Naive thymus-derived CD4-positive, alpha-beta T cell (primary cell): ENCODE measurements at regions not wholly inside any gene's neighbourhood (a gene's known extent, or its start where the extent isn't known, plus 50 kb on each side); places are given as distances from the start of the nearest gene placed in this dataset.

Source experiments
- ATAC-seq: fragments of 150-1000 bp; cut with Tn5 transposase; 2 replicates; pipeline ENCODE4 v1.10.0; 2021; ENCODE audit warnings: mild to moderate bottlenecking, moderate library complexity
- CTCF ChIA-PET: fragments of 350-600 bp; sonication (Branson Sonifier 250); formaldehyde crosslinking; loops from one replicate; lab custom pipeline; 2021; ENCODE audit warnings: antibody characterized with exemption; lab: Charles Lee
- POLR2A ChIA-PET: fragments of 350-600 bp; sonication (Branson Sonifier 250); formaldehyde crosslinking; loops from one replicate; lab custom pipeline; 2021; ENCODE audit warnings: antibody characterized with exemption, inconsistent platforms; lab: Charles Lee
- DNase-seq, 9 donors: peaks; one replicate each; pipeline versions ENCODE4 v3.0.0 to v3.0.0-alpha.2; 2020 to 2022; ENCODE audit warnings: mixed read lengths in 1 of 9
- H3K27ac ChIP-seq: one replicate; pipeline ENCODE4 v1.7.0; 2013; ENCODE audit warnings: mild to moderate bottlenecking, low read depth, low read length, moderate library complexity
- H3K27me3 ChIP-seq, 2 donors: one replicate each; pipeline ENCODE4 v1.7.0; 2013; ENCODE audit warnings: low read length in 2 of 2, mild to moderate bottlenecking in 2 of 2, moderate library complexity in 2 of 2; ENCODE audit not compliant: control insufficient read depth in 2 of 2, insufficient read depth in 2 of 2
- H3K36me3 ChIP-seq, 3 experiments: 1 replicate in 2 of 3; 2 replicates in 1 of 3; pipeline ENCODE4 v1.7.0; 2013; ENCODE audit warnings: low read length in 3 of 3, mild to moderate bottlenecking in 3 of 3, moderate library complexity in 1 of 3; ENCODE audit not compliant: insufficient read depth in 3 of 3, control insufficient read depth in 2 of 3
- H3K4me1 ChIP-seq, 2 donors: one replicate each; pipeline ENCODE4 v1.7.0; 2013; ENCODE audit warnings: low read length in 2 of 2, mild to moderate bottlenecking in 2 of 2, moderate library complexity in 1 of 2; ENCODE audit not compliant: control insufficient read depth in 2 of 2, insufficient read depth in 2 of 2
- H3K4me3 ChIP-seq: 2 replicates; pipeline ENCODE4 v1.7.0; 2013; ENCODE audit warnings: mild to moderate bottlenecking, low read length
- H3K9me3 ChIP-seq, 3 experiments: 1 replicate in 2 of 3; 2 replicates in 1 of 3; pipeline ENCODE4 v1.7.0; 2013; ENCODE audit warnings: low read length in 3 of 3; ENCODE audit not compliant: control insufficient read depth in 2 of 3
- H3K27ac Mint-ChIP-seq, 9 donors: one replicate each; pipeline ENCODE4 v1.8.0; 2020 to 2022; ENCODE audit warnings: mixed read lengths in 9 of 9, mild to moderate bottlenecking in 8 of 9, moderate library complexity in 5 of 9, inconsistent platforms in 2 of 9
- H3K27me3 Mint-ChIP-seq, 5 donors: one replicate each; pipeline ENCODE4 v1.8.0; 2021 to 2022; ENCODE audit warnings: mixed read lengths in 5 of 5, mild to moderate bottlenecking in 1 of 5
- H3K36me3 Mint-ChIP-seq, 5 donors: one replicate each; pipeline ENCODE4 v1.8.0; 2020 to 2022; ENCODE audit warnings: mixed read lengths in 5 of 5, mild to moderate bottlenecking in 3 of 5, inconsistent platforms in 1 of 5
- H3K4me1 Mint-ChIP-seq, 7 donors: one replicate each; pipeline ENCODE4 v1.8.0; 2020 to 2022; ENCODE audit warnings: mixed read lengths in 7 of 7, mild to moderate bottlenecking in 3 of 7, inconsistent platforms in 1 of 7
- H3K4me3 Mint-ChIP-seq, 10 donors: one replicate each; pipeline ENCODE4 v1.8.0; 2020 to 2022; ENCODE audit warnings: mild to moderate bottlenecking in 10 of 10, mixed read lengths in 10 of 10, moderate library complexity in 6 of 10, inconsistent platforms in 2 of 10
- H3K9me3 Mint-ChIP-seq, 11 donors: one replicate each; pipeline ENCODE4 v1.8.0; 2020 to 2022; ENCODE audit warnings: mixed read lengths in 11 of 11, mild to moderate bottlenecking in 4 of 11, inconsistent platforms in 1 of 11, moderate library complexity in 1 of 11
- intact Hi-C, 2 donors: fragments of 100-400 bp; cut with micrococcal nuclease; formaldehyde crosslinking; loops; one replicate each; pipeline ENCODE4 v1.15.1; 2023

DNA sequence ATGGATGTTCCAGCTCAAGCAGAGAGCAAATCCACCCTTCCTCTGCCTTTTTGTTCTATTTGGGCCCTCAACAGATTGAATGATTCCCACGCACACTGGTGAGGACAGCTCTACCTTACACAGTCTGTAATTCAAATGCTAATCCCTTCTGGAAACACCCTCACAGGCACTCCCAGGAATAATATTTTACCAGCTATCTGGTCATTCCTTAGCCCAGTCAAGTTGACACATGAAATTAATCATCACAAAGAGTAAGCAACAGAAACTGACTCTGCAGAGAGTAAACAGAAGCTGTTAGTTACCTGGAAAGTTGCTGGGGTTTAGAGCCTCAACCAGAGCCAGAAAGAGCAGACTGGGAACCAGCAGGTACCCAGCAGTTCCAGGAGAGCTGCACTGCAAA, 75.5 kb upstream of the MMP2 start:
- no peak for DNase-seq
- intact Hi-C loops, result no loop called here
- H3K4me1 Mint-ChIP-seq, result peaks cover 0 to 2% (median 0%) of the 10 kb centered on the region in 7 donors
- no peak overlapping the region for H3K27ac ChIP-seq
- H3K27ac Mint-ChIP-seq, result no peak overlapping the region
- H3K4me3 ChIP-seq, result no peak overlapping the region
- H3K9me3 ChIP-seq, result no peaks in the 10 kb centered on the region
- no peaks in the 10 kb centered on the region for H3K27me3 ChIP-seq
- H3K36me3 Mint-ChIP-seq, result no peaks in the 10 kb centered on the region
- no peaks in the 10 kb centered on the region for H3K4me1 ChIP-seq
- H3K4me3 Mint-ChIP-seq, result no peak overlapping the region
- peaks cover 0 to 7% (median 0%) of the 10 kb centered on the region in 11 donors for H3K9me3 Mint-ChIP-seq
- H3K27me3 Mint-ChIP-seq, result peaks cover under 1 to 24% (median 11%) of the 10 kb centered on the region in 5 donors
- ChIA-PET POLR2A (no interaction called here), CTCF (no interaction called here)
- ATAC-seq, result no peak
- no peaks in the 10 kb centered on the region for H3K36me3 ChIP-seq

DNA sequence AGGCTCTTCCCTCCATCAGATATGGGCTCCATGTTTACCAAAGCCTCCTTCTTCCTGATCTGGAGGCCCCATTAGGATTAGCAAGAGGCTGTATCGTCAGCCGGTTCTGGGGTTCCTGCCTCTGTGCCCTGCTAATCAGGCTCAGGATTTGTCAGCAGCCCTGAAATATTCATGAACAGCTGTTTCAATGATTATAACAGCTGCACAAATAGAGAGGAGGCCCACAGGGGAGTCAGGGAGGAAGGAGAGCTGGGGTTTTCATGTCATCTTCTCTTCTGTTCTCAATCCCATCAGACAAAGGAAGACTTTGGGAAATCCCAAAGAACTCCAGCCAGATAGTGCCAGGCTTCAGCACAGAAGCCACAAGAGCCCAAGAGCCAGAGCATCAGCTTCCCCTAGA, 72.3 kb upstream of the MMP2 start:
- Histone ChIP-seq H3K9me3 (no peaks in the 10 kb centered on the region), H3K4me1 (no peaks in the 10 kb centered on the region), H3K36me3 (no peaks in the 10 kb centered on the region), H3K27me3 (no peaks in the 10 kb centered on the region), H3K27ac (no peak overlapping the region), H3K4me3 (no peak overlapping the region)
- intact Hi-C loops, result no loop called here
- no peak for DNase-seq
- ATAC-seq, result no peak
- H3K36me3 Mint-ChIP-seq, result no peaks in the 10 kb centered on the region
- no peak overlapping the region for H3K4me3 Mint-ChIP-seq
- peaks cover 0 to 2% (median 0%) of the 10 kb centered on the region in 7 donors for H3K4me1 Mint-ChIP-seq
- H3K9me3 Mint-ChIP-seq, result peaks cover 0 to 7% (median 0%) of the 10 kb centered on the region in 11 donors
- H3K27ac Mint-ChIP-seq, result no peak overlapping the region
- CTCF ChIA-PET, result no interaction called here
- peaks cover 0 to 34% (median 18%) of the 10 kb centered on the region in 5 donors for H3K27me3 Mint-ChIP-seq
- POLR2A ChIA-PET, result no interaction called here

DNA sequence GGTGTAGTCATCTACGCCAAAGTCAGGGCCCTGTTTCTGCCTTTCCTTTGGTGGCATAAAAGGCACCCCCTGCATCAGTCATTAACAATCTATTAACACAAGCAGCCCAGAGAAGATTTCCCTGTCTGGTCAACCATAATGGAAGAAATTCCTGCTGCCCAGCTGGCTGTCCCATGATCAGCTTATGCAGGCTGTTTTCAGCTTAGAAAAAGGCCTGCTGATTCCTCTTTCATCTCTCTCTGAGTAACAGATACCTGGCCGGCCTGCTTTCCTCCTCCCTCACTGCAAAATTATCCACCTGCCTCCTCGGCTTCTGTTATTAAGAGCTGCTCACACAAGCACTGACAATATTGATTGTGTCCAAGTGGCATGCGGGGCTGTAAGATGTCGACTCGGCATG, 70.3 kb upstream of the MMP2 start:
- Mint-ChIP-seq H3K4me1 (no peaks in the 10 kb centered on the region), H3K9me3 (peaks cover 0 to 5% (median 0%) of the 10 kb centered on the region in 11 donors), H3K27ac (no peak overlapping the region), H3K4me3 (no peak overlapping the region), H3K36me3 (no peaks in the 10 kb centered on the region), H3K27me3 (peaks cover 0 to 26% (median 14%) of the 10 kb centered on the region in 5 donors)
- no peak overlapping the region for H3K27ac ChIP-seq
- H3K4me1 ChIP-seq, result no peaks in the 10 kb centered on the region
- DNase-seq (no peak), ATAC-seq (no peak)
- no peaks in the 10 kb centered on the region for H3K36me3 ChIP-seq
- H3K4me3 ChIP-seq, result no peak overlapping the region
- no peaks in the 10 kb centered on the region for H3K9me3 ChIP-seq
- ChIA-PET POLR2A (no interaction called here), CTCF (no interaction called here)
- intact Hi-C loops, result no loop called here
- no peaks in the 10 kb centered on the region for H3K27me3 ChIP-seq

DNA sequence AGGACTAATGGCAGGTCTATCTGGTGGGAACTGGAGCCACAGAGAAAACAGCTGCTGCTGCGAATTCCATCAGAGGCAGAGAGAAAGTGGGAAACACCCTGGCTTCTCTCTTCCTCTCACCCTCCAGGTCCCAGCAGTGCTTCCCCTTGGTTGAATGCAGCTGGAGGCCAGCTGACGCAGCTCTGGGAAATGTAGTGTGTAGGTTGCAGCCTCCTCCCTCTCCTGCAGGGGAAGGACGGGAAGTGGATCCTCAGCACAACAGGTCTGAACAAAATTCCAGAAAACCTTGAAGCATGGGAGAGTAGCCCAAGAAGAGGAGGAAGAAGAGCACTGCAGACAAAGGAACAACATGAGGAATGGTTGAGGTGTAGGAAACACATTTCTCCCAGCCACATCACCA, 67.8 kb upstream of the MMP2 start:
- no peak overlapping the region for H3K4me3 Mint-ChIP-seq
- ATAC-seq, result no peak
- Histone ChIP-seq H3K4me1 (no peaks in the 10 kb centered on the region), H3K27ac (no peak overlapping the region), H3K36me3 (no peaks in the 10 kb centered on the region), H3K27me3 (no peaks in the 10 kb centered on the region), H3K4me3 (no peak overlapping the region), H3K9me3 (no peaks in the 10 kb centered on the region)
- intact Hi-C loops, result no loop called here
- no peak overlapping the region for H3K27ac Mint-ChIP-seq
- ChIA-PET CTCF (no interaction called here), POLR2A (no interaction called here)
- peaks cover 2 to 33% (median 27%) of the 10 kb centered on the region in 5 donors for H3K27me3 Mint-ChIP-seq
- DNase-seq, result no peak
- H3K9me3 Mint-ChIP-seq, result peaks cover 0 to 4% (median 0%) of the 10 kb centered on the region in 11 donors
- H3K4me1 Mint-ChIP-seq, result no peaks in the 10 kb centered on the region
- H3K36me3 Mint-ChIP-seq, result no peaks in the 10 kb centered on the region

DNA sequence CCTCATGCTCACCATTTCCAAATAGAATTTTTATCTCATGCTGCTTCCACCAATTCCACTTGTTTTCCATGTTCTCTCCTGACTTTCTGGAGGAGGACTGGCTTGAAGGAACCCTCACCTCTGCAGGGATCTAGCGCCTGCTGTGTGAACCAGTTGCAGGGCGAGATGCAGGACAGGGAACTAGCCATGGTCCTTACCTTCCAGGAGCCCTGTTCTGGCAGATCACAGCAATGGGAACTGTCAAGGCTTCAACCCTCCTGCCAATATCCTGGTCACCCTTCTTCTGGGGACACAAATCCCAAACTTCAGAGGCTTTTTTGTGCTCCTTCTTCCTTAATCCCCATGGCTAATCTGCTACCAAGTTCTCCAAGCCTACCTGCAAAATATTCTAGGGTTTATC, 60.4 kb upstream of the MMP2 start:
- CTCF ChIA-PET, result no interaction called here
- Mint-ChIP-seq H3K9me3 (peaks cover 0 to 5% (median 0%) of the 10 kb centered on the region in 11 donors), H3K4me1 (peaks cover 0 to 7% (median 5%) of the 10 kb centered on the region in 7 donors), H3K4me3 (no peak overlapping the region), H3K36me3 (no peaks in the 10 kb centered on the region), H3K27me3 (peaks cover 0 to 49% (median 36%) of the 10 kb centered on the region in 5 donors), H3K27ac (no peak overlapping the region)
- no peaks in the 10 kb centered on the region for H3K36me3 ChIP-seq
- ATAC-seq (no peak), DNase-seq (no peak)
- H3K27ac ChIP-seq, result no peak overlapping the region
- no peak overlapping the region for H3K4me3 ChIP-seq
- H3K4me1 ChIP-seq, result no peaks in the 10 kb centered on the region
- H3K27me3 ChIP-seq, result no peaks in the 10 kb centered on the region
- intact Hi-C loops, result no loop called here
- POLR2A ChIA-PET, result no interaction called here
- H3K9me3 ChIP-seq, result no peaks in the 10 kb centered on the region

DNA sequence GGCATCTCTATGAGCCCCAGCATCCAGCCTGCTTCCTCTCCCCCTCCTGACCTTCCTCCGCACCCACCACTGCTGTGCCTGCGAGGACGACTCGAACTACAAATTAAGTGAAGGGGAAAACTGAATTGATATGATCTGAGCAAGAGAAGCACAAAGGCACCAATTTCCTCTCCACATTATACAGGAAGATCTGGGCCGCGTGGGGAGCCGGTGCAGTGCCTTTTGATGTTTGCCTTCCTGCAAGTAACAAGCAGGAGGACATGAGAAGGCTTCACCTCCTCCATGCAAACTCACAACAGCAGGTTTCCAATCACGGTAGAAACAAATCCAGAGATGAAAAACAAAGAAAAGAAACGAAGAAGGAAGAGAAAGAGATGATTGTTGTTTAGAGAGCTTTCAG, 57.8 kb upstream of the MMP2 start:
- Mint-ChIP-seq H3K4me1 (peaks cover 0 to 7% (median 5%) of the 10 kb centered on the region in 7 donors), H3K27ac (no peak overlapping the region), H3K9me3 (peaks cover 0 to 3% (median 0%) of the 10 kb centered on the region in 11 donors), H3K27me3 (peaks cover 0 to 55% (median 29%) of the 10 kb centered on the region in 5 donors), H3K4me3 (peak overlapping the region in 2 of 10 donors; percentile 20 to 30), H3K36me3 (no peaks in the 10 kb centered on the region)
- H3K4me1 ChIP-seq, result no peaks in the 10 kb centered on the region
- no peaks in the 10 kb centered on the region for H3K36me3 ChIP-seq
- ATAC-seq, result no peak
- ChIA-PET POLR2A (no interaction called here), CTCF (no interaction called here)
- H3K27me3 ChIP-seq, result no peaks in the 10 kb centered on the region
- no peaks in the 10 kb centered on the region for H3K9me3 ChIP-seq
- intact Hi-C loops, result no loop called here
- peak in 1 of 9 donors; percentile 7 for DNase-seq
- no peak overlapping the region for H3K4me3 ChIP-seq
- H3K27ac ChIP-seq, result no peak overlapping the region

DNA sequence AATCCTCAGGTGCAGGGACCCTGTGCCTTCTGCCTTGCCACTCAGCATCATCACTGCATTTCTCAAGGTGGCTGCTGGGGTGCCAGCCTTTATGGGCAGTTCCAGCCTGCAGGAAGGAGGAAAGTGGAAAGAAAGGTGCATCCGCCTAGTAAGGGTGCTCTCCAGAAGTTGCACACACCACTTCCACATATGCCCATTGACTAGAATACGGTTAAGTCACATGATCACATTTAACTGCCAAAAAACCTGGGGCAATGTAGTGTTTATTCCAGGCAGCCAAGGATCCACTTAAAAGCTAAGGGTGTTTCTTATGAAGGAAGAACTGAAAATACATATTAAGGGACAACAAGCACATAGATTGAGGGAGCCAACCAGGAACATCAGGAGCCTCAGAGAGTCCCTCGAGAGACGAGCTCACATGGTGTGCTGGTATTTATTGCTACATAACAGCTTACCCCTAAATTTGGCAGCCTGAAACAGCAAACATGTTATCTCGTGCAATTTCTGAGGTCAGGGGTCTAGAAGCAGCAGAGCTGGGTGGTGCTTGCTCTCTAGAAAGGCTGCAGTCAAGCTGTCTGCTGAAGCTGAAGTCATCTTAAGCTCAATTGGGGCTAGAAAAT, 52.0 kb upstream of the MMP2 start:
- peaks cover 0 to 24% (median 0%) of the 10 kb centered on the region in 5 donors for H3K27me3 Mint-ChIP-seq
- Histone ChIP-seq H3K27me3 (no peaks in the 10 kb centered on the region), H3K9me3 (no peaks in the 10 kb centered on the region), H3K4me3 (no peak overlapping the region), H3K36me3 (no peaks in the 10 kb centered on the region), H3K4me1 (no peaks in the 10 kb centered on the region), H3K27ac (no peak overlapping the region)
- no peaks in the 10 kb centered on the region for H3K9me3 Mint-ChIP-seq
- H3K36me3 Mint-ChIP-seq, result no peaks in the 10 kb centered on the region
- intact Hi-C loops, result no loop called here
- DNase-seq, result no peak
- H3K27ac Mint-ChIP-seq, result peak overlapping the region in 1 of 9 donors; percentile 85
- no peak overlapping the region for H3K4me3 Mint-ChIP-seq
- POLR2A ChIA-PET, result no interaction called here
- no peak for ATAC-seq
- CTCF ChIA-PET, result no interaction called here
- H3K4me1 Mint-ChIP-seq, result no peaks in the 10 kb centered on the region
